ENCODE measurements at regions not wholly inside any gene's neighbourhood (a gene's known extent, or its start where the extent isn't known, plus 50 kb on each side); places are given as distances from the start of the nearest gene placed in this dataset.

DNA sequence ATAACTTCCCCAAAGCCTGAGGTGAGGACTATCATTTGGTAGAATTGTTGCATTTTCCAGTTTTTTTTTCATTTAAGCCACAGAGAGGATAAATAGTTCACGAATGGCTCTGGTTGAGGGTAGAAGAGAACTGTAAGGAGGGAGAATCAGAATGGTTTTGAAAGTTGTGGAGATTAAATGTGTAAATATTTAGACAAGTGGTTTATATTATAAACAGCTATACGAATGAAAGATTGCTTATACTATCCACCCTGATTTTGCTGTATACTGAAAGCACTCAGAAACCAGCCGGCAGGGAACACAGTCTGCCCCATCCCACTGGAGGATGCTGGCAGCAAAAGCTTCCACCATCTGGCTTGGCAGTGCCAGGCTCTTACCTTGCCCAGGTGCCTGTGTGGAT lies 341.1 kb downstream of the RAPGEF2 start:
- no peak for DNase-seq (ENCODE audit: low read depth)

DNA sequence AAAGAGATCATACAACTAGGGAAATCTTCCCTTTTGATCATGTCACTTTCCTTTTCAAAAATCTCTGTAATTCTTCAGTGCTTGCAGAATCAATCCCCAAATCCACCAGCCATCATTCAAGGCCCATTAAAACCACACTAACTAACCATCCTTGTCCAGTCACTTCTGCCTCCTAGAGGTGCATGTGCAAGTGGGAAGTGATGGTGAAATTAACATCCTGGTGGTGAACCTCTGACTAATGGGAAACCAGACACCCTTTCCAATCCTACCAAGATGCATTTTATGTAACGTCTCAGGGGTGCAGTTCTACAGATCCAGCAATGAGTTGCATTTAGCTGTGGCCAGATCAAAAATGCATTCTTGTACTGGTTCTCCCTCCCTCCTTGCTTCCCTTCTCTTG lies 341.8 kb downstream of the RAPGEF2 start:
- DNase-seq (ENCODE audit: low read depth): peak; percentile 19

DNA sequence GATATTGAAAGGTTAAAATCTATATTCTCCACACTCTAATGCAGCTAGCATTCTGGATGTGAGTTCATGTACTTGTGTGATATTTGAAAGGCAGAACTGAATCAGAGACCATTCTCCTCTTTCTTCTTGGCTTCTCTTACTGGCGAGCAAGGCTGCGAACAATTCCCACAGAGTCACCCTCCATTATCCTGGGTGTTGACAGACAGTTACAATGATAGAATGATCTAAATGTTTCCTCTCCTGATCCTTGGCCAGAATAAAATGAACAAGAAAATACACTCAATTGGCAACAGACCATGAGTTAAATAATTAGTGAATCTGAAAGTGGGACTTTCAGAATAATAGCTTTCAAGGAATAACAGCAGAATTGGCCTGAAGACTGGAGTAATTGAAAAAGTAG lies 342.8 kb downstream of the RAPGEF2 start:
- DNase-seq (ENCODE audit: low read depth): no peak

DNA sequence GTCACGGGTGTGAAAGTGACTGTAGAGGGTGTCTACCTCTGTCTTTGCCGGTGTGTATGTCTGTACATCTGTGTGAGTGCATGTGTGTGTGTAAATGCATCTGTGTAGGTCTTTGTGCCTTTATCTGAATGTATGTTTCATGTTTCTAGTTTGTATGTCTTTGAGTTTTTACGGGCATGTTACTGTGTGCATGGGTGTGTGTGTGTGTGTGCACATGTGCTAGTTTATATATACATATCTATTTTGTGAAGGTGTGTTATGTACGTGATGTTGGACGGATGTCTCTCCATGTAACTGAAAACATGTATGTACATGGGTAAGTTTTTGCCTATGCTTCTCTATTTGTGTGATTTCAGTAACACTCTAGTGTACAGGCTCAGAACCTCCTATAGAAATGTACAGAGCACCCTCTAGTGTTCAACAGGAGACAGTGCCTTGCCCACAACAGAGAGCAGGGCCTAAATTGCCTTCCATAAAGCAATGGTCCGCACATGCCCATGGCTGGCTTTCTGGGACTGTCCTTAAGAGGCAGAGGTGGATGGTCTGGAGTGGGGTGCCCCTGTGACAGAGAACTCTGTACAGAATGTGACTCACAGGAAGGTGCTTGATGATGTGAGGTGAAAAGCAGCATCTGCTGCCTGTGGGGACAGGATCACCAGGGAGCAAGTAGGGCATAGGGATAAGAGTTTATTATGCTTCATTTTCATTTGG lies 343.5 kb downstream of the RAPGEF2 start:
- peak; percentile 75 for DNase-seq (ENCODE audit: low read depth)

DNA sequence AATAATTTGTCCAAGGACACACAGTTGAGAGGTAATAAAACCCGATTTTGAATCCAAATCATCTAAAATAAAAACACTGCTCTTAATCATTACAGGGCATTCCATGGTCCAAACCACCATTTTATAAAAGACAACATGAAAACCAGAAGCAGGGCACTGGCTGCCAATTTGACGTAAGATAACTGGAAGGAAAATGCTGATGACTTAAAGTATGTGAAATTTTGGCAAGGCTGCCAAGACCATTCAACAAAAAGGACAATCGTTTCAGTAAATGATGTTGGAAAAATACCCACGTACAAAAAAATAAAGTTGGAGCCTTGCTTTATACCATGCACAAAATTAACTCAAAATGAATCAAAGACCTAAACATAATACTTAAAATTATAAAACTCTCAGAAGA lies 344.4 kb downstream of the RAPGEF2 start:
- no peak for DNase-seq (ENCODE audit: low read depth)

DNA sequence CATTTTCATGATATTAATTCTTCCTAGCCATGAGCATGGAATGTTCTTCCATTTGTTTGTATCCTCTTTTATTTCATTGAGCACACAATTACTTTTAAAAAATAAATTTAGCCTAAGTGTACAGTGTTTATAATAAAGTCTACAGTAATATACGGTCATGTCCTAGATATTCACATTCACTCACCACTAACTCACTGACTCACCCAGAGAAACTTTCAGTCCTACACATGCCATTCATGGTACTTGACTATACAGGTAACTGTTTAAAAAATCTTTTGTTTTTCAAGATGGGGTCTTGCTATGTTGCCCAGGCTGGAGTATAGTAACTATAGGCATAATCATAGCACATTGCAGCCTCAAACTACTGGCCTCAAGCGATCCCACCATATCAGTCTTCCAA lies 348.1 kb downstream of the RAPGEF2 start:
- DNase-seq (ENCODE audit: low read depth): no peak

DNA sequence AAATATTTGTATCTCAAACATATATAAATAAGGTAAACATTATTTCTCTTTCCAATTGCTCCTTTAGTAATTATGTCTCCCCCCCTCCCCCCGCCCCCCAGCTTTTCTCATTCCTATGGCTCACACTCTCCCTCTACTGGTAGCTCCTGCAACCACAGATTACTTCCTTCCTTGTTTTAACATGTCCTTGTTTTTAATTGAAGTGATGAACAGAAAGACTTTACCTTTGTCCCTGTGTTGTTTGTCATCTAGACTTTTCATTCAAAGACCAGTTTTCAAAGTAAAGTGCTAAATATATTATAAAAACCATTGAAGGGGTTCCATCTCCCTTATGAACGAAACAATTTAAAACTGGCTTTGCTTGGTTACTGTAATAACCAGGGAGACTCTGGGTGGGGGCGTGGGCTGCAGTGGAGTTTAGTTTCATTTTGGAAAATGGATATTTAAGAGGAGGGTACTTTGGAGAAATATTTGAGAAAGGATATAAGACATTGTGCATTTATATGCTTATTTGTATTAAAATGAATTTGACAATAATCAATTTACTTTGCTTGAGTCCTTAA lies 352.9 kb downstream of the RAPGEF2 start:
- peak; percentile 66 for DNase-seq (ENCODE audit: low read depth)

DNA sequence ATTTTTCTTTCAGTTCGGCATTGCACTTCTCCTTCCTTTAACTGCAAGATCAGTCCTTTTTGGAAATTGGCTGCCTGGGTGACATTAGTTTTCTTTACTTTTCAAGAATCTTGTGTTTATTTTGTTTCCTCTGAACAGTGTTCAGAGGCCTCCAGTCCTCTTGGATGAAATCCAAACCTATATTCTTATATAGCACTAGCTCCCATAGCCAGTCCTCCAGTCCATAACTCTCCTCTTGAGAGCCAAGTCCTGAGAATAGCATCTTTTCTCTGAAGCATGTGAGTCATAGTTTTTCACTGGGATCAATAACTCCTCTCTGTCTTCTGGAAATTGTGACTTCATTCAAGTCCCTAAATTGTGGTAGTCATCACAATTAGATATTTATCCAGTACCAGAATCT lies 357.5 kb downstream of the RAPGEF2 start:
- DNase-seq (ENCODE audit: low read depth): no peak

DNA sequence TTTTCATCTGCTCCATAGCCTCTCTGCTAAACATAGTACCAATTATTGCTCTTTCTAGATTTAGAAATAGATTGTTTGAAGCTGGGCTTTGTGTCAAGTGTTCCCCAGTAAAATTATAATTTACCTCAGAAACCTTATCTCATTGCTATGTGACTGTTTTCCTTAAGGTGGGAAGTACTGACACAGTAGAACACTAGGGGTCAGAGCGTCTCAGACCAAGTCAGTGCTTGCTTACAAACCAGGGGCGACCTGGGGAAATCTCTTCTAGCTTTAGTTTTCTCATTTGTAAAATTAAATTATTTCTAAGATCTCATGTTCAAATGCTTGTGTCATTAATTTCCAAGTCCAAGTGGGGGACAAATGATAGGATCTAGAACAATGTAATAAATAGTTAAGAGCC lies 360.4 kb downstream of the RAPGEF2 start:
- DNase-seq (ENCODE audit: low read depth): no peak

DNA sequence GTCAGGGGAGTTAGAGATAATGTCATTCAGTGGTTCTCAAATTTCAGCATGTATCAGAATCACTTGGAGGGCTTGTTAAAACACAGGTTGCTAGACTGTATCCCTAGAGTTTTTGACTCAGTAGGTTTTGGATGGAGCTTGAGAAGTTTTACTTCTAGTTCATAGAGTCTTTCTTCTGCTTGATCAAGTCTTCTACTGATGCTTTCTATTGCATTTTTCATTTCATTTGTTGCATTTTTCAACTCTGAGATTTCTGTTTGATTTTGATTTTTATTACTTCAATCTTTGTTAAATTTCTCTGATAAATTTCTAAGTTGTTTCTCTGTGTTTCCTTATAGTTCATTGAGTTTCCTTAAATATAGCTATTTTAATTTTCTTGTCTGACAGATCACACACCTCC lies 361.4 kb downstream of the RAPGEF2 start:
- no peak for DNase-seq (ENCODE audit: low read depth)

DNA sequence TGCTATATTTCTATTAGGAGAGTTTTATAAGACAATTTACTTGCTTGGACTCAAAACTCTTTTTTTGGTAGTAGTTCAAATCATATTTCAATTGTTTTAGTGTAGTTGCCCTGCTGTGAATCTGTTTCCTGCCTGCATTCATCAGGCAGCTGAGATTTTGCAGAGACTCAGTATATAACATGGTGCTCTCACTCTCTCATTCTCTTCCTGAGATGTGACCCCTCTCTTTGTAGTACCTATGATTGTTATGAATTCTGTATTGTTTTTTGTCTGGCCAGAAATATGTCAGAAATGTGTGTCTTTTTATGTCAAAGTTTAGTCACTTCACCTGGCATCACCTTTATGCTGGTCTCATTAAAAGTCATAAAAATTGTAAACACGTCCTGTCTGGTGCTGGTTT lies 374.0 kb downstream of the RAPGEF2 start:
- no peak for DNase-seq (ENCODE audit: low read depth)

DNA sequence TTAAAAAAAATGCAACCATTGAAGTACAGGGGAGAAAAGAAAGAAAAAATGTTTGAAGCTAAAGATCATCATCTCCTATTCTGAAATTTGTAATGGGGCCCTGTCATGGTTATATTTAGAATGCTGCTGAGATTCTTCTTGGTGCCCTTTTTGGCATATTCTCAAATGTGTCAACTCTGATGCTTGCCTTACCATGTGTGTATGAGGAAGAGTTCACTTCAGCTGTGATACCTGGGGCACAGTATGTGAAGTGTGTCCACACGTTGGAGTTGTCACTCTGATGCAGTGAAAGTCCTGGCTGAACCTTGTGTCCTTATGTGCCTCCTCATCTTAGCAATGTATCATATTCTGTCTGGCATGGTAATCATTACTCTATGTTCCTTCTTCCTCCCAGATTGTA lies 377.9 kb downstream of the RAPGEF2 start:
- peak; percentile 40 for DNase-seq (ENCODE audit: low read depth)

DNA sequence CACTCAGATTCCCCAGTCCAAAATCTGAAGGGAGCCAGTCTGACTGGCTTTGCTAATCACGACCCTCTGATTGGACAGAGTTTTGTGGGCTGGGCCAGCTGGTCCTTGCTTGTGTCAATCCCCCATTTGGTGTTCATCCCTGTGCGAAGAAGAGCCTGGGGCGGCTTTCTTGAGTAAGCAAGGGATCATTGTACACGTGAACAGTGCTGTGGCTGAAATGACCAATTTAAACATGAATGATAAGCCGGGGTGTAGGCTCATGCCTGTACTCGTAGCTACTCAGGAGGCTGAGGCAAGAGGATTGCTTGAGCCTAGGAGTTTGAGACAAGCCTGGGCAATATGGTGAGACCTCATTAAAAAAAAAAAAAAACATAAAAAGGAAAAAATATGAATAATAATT lies 379.1 kb downstream of the RAPGEF2 start:
- no peak for DNase-seq (ENCODE audit: low read depth)

DNA sequence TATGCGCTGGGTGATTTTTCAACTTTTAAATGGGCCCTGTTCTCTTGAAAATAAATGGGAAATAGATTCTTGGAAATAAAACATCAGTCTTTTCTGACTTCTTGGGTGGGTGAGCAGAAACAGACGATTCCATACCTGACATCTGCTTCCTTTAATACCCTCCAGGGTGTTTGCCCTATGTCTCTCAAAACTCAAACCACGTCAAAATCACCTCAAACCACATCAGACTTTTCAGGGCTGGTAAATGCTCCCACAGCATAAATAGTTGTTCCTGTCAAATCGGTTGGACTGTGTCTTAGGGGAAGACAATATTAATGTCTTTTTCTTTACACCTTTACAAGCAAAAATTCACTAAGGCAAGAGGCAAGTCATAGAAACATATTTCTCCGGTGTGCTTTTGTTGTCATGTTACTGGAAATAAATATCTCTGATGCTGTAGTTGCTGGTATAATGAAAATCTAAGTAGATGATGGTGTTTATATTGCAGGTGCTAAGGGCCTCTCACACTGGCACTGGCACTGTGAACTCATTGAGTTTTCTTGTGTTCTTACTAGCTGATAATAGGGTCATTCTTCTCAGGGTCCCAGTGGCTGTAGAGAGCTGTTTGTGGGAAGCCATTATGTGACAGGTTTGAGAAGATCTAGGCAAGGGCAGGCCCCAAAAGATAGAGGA lies 380.4 kb downstream of the RAPGEF2 start:
- DNase-seq (ENCODE audit: low read depth): no peak

DNA sequence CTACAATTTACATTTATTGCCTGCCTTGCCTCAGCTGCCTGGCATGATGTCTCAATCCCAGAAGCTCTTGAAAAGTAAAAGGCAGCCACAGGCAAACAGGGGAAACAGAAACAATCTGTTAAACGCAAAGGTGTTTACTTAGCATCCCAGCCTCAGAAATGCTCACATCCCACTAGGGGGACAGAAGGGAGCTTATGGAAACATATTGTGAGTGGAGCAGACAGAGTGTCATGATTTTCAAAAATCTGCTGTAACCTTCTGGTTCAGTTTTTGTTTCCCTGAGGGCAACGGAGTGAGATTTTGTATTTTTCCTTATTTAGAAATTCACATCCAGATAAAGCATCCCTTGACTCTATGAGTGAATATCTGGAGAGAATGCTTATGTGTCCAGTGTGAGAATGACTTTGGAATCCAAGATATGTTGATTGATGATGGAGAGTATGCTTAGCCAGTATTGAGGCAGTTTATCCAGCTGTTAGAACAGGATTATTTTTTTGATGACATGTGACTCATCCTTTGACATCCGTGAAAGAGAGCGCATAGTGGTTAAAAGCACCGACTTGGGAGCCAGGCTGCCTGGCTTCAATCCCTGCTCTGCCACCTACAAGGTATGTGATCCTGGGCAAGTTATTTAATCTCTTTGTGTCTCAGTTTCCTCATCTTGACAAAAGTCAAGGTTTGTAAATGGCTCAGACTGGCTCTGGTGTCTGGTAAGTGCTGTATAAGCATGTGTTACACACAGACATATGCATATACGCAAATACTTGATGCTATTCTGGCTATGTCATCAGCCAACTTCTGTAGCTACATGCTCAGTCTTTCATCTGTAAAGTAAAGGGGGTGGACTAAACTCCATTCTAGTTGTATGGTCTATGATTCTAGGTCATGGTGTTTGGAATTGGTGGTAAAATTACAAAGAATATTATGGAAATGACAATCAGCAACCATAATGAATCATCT lies 381.2 kb downstream of the RAPGEF2 start:
- DNase-seq (ENCODE audit: low read depth): peak; percentile 74

DNA sequence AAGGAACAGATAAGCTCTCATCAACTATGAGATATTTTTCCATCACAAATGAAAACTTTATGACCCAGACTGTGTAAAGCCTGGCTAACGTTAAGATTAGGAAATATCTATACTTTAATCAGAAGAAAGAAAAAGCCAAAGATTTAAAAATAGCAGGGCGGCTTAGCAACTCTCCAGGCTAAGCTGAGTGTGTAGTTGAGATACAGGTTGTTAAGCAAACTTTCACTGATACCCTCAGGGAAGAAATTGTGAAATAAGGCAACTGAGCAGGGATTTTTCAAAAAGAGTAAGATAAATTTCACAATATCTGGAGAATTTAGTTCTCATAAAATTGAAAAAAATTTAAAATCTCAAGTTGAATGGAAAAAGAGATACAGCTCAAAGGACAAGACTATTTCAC lies 382.0 kb downstream of the RAPGEF2 start:
- DNase-seq (ENCODE audit: low read depth): no peak

DNA sequence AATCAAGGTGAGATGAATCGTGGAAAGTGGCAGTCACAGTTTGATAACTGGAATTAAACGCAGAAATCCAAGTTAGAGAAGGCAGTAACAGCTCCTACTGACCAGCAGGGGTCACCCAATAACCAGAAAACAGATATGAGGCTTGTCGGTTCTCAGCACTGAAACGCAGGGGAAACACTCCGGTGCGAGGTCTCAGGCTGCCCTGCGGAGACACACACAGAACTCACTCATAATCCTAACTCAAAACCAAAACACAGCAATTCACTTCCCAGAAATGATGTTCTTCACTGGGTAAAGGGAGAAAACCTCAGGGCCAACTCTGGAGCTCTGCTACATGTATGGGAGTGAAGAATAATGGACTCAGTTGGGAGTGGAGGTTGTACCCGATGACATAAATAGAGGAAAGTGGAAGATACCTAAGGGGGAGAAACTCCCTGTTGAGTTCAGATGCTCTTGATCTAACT lies 384.4 kb downstream of the RAPGEF2 start:
- DNase-seq (ENCODE audit: low read depth): peak; percentile 87

DNA sequence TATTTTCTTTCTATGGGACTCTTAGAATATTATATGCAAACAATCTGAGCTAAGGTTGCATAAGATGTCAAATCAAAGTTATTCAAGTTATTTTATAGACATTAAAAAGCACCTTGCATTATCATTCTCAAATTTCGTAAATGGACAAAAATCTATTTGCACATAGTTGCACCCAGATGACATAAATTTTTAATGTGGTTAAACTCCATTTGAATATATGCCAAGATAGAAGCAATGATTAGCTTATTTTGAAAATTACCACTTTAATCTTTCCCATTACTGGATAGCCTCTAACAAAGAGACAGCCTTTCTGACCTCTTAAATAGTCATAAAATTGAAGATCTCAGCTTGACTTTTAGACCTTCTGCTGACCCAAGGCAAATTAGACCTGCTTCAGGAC lies 386.8 kb downstream of the RAPGEF2 start:
- DNase-seq (ENCODE audit: low read depth): no peak

DNA sequence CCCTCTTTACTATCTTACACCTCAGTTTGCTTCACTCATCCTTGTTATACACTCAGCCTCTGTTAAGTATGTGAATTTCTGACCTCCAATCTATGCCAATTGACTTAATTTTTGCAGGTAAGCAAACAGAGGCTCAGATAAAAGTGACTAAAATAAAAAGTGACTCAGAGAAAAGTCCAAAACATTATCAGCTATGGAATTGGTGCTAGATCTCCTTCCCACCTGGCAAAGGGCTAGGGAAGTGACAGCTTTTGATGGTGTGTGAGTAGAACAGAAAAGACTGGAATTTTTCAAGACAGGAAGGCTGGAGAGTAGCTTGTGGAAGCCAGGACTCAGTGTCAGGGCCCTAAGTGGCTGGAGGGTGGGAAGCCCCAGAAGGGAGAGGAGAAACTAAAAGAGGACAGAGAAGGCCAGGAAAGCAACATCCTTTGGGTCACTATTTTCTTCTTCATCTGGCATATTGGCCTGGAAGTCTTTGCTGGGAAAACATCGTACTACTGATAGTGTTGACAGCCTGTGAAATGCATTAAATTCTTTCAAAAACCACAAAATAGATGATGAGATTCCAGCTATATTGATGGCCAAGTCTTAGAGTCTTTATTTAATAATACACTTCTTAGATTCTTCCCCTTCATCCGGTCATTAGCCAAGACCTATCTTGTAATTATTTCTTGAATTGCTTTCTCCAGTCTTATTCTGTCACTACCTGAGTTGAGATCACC lies 392.8 kb downstream of the RAPGEF2 start:
- DNase-seq (ENCODE audit: low read depth): no peak

DNA sequence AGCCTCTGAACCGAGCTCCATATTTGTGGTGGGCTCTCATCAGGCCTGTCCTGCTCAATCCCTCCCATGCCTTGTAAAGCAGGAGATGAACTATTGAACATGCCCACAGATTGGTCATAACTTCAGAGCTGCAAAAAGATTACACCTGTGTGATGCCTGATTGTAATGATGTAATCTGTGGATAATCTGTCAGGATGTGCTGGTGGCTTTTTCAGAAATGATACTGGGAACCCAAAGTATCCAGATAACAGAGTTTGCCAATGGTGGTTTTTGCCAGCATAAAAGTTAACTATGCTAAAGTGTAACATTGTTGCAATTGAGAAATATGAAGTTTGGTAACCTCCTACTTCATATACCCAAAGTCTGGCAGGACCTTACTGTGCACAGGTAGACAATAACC lies 393.4 kb downstream of the RAPGEF2 start:
- no peak for DNase-seq (ENCODE audit: low read depth)

DNA sequence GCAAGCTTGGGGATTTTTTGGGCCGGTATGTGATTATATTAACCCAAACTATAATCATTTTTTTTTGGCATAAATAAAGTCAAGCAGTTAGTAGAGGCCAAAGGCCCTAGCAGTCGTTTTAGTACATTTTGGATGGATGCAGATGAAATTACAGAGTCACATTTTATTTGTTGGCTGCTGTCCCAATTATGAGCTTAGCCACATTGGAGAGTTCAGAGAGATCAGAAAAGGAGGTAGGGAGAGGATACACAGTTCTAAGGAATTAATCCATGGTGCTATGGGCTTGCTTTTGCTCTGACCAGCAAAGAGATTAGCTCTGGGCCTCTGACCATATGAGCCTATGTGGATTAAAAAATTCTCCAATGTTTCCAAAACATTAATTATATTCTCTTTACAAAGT lies 395.1 kb downstream of the RAPGEF2 start:
- no peak for DNase-seq (ENCODE audit: low read depth)

Data from myocyte (in vitro differentiated cells).